ENCODE measurements at regions not wholly inside any gene's neighbourhood (a gene's known extent, or its start where the extent isn't known, plus 50 kb on each side); places are given as distances from the start of the nearest gene placed in this dataset.

GRCh38 chr3:24648063-24648462 lies 153.4 kb upstream of the THRB start:
- TF ChIP-seq, protein P1, sequence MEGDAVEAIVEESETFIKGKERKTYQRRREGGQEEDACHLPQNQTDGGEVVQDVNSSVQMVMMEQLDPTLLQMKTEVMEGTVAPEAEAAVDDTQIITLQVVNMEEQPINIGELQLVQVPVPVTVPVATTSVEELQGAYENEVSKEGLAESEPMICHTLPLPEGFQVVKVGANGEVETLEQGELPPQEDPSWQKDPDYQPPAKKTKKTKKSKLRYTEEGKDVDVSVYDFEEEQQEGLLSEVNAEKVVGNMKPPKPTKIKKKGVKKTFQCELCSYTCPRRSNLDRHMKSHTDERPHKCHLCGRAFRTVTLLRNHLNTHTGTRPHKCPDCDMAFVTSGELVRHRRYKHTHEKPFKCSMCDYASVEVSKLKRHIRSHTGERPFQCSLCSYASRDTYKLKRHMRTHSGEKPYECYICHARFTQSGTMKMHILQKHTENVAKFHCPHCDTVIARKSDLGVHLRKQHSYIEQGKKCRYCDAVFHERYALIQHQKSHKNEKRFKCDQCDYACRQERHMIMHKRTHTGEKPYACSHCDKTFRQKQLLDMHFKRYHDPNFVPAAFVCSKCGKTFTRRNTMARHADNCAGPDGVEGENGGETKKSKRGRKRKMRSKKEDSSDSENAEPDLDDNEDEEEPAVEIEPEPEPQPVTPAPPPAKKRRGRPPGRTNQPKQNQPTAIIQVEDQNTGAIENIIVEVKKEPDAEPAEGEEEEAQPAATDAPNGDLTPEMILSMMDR (IDR thresholded peaks at IDR 0.05), result no peak
- H3K4me1 ChIP-seq (ENCODE audit: control insufficient read depth in 1 of 2, insufficient read depth in 2 of 2, low read length in 2 of 2), result no peaks in the 10 kb centered on the region
- no peak overlapping the region for H3K4me3 ChIP-seq (replicated peaks in 1 of 3; ENCODE audit: low read depth in 2 of 3, low read length in 3 of 3)
- Mint-ChIP-seq H3K9me3 (peaks cover 0 to under 1% (median 0%) of the 10 kb centered on the region in 7 donors), H3K4me3 (no peak overlapping the region), H3K27ac (no peak overlapping the region), H3K4me1 (no peaks in the 10 kb centered on the region), H3K36me3 (no peaks in the 10 kb centered on the region), H3K27me3 (ENCODE audit: low read depth in 3 of 3) (peaks cover 0 to 3% (median 0%) of the 10 kb centered on the region in 3 donors)
- no peaks in the 10 kb centered on the region for H3K79me2 ChIP-seq (ENCODE audit: insufficient read depth, low read length)
- intact Hi-C loops (cut with micrococcal nuclease), result no loop called here
- no peak overlapping the region for H3K4me2 ChIP-seq (replicated peaks; ENCODE audit: extremely low read depth, low read length, poor library complexity, severe bottlenecking)
- H3K9ac ChIP-seq (ENCODE audit: insufficient read depth, low read length, poor library complexity, severe bottlenecking), result no peak overlapping the region
- H3K36me3 ChIP-seq (replicated peaks in 1 of 2; ENCODE audit: control insufficient read depth in 1 of 2, insufficient read depth in 2 of 2, low read length in 2 of 2), result no peaks in the 10 kb centered on the region
- H3K9me3 ChIP-seq (replicated peaks in 1 of 2; ENCODE audit: control insufficient read depth in 1 of 2, insufficient read depth in 1 of 2, low read length in 2 of 2), result no peaks in the 10 kb centered on the region
- no peaks in the 10 kb centered on the region for H4K20me1 ChIP-seq (ENCODE audit: insufficient read depth, low read length)
- no peak for DNase-seq
- WGBS (ENCODE audit: insufficient coverage), result no CpG with 5 or more reads among the region's 2 CpGs
- H3K27me3 ChIP-seq (ENCODE audit: control insufficient read depth in 2 of 2, insufficient read depth in 2 of 2, low read length in 2 of 2), result no peaks in the 10 kb centered on the region
- no peak overlapping the region for H2AFZ ChIP-seq (ENCODE audit: insufficient read depth, low read depth, low read length, poor library complexity, severe bottlenecking)
- no peak overlapping the region for H3K27ac ChIP-seq (ENCODE audit: low read depth in 1 of 2, low read length in 2 of 2)

DNA sequence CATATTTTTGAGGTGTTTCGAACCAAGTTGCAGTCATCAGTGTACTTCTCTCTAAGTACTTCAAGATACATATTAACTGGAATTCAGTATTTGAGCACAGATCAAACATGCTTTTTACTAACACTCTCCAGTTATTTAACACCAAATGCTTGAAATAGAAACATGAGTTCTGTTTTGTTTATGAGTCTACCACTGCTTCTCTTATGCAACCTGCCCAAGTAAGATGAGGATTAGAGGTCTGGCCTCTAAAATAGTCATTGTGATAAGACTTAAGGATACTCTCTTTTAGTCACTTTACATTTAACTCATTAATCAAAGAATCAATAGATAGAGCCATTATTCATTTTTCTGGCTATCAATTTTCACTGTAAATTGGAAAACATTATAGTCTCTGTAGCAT lies 156.2 kb upstream of the THRB start:
- TF ChIP-seq, protein P1 (IDR thresholded peaks at IDR 0.05), result no peak
- H3K9me3 ChIP-seq (replicated peaks in 1 of 2; ENCODE audit: control insufficient read depth in 1 of 2, insufficient read depth in 1 of 2, low read length in 2 of 2), result no peaks in the 10 kb centered on the region
- H3K27ac Mint-ChIP-seq, result no peak overlapping the region
- H3K27ac ChIP-seq (ENCODE audit: low read depth in 1 of 2, low read length in 2 of 2), result no peak overlapping the region
- no peak overlapping the region for H3K4me2 ChIP-seq (replicated peaks; ENCODE audit: extremely low read depth, low read length, poor library complexity, severe bottlenecking)
- no peaks in the 10 kb centered on the region for H4K20me1 ChIP-seq (ENCODE audit: insufficient read depth, low read length)
- no CpG with 5 or more reads among the region's 1 CpG for WGBS (ENCODE audit: insufficient coverage)
- no peaks in the 10 kb centered on the region for H3K4me1 ChIP-seq (ENCODE audit: control insufficient read depth in 1 of 2, insufficient read depth in 2 of 2, low read length in 2 of 2)
- H3K36me3 Mint-ChIP-seq, result no peaks in the 10 kb centered on the region
- no peak for DNase-seq
- H3K27me3 Mint-ChIP-seq (ENCODE audit: low read depth in 3 of 3), result no peaks in the 10 kb centered on the region
- H3K9me3 Mint-ChIP-seq, result peaks cover 2 to 9% (median 5%) of the 10 kb centered on the region in 7 donors
- no peaks in the 10 kb centered on the region for H3K4me1 Mint-ChIP-seq
- no peaks in the 10 kb centered on the region for H3K79me2 ChIP-seq (ENCODE audit: insufficient read depth, low read length)
- H3K4me3 ChIP-seq (replicated peaks in 1 of 3; ENCODE audit: low read depth in 2 of 3, low read length in 3 of 3), result no peak overlapping the region
- H3K27me3 ChIP-seq (ENCODE audit: control insufficient read depth in 2 of 2, insufficient read depth in 2 of 2, low read length in 2 of 2), result no peaks in the 10 kb centered on the region
- no peaks in the 10 kb centered on the region for H3K36me3 ChIP-seq (replicated peaks in 1 of 2; ENCODE audit: control insufficient read depth in 1 of 2, insufficient read depth in 2 of 2, low read length in 2 of 2)
- no peak overlapping the region for H3K4me3 Mint-ChIP-seq
- no peak overlapping the region for H3K9ac ChIP-seq (ENCODE audit: insufficient read depth, low read length, poor library complexity, severe bottlenecking)
- intact Hi-C loops (cut with micrococcal nuclease), result no loop called here
- no peak overlapping the region for H2AFZ ChIP-seq (ENCODE audit: insufficient read depth, low read depth, low read length, poor library complexity, severe bottlenecking)

Measured in CD14-positive monocyte (primary cell).